WTC11 (cell line): ENCODE measurements at regions not wholly inside any gene's neighbourhood (a gene's known extent, or its start where the extent isn't known, plus 50 kb on each side); places are given as distances from the start of the nearest gene placed in this dataset.

Source experiments
- ATAC-seq: fragments of 200-7000 bp; cut with Tn5 transposase; 2 replicates; pipeline ENCODE4 v1.10.0; 2021; ENCODE audit warnings: mild to moderate bottlenecking, moderate library complexity
- CTCF ChIA-PET: fragments of 300-600 bp; sonication (Branson Sonifier 250); formaldehyde crosslinking; loops from one replicate; lab custom pipeline; 2021; ENCODE audit warnings: antibody characterized with exemption; lab: Charles Lee
- POLR2A ChIA-PET: fragments of 350-600 bp; sonication (Branson Sonifier 250); formaldehyde crosslinking; loops from one replicate; lab custom pipeline; 2021; ENCODE audit warnings: antibody characterized with exemption; lab: Charles Lee
- DNase-seq: peaks from one replicate; pipeline ENCODE4 v3.0.0; 2021; ENCODE audit warnings: low spot score
- H3K27ac Mint-ChIP-seq: 2 replicates; pipeline ENCODE4 v1.8.0; 2021; ENCODE audit warnings: mixed read lengths
- H3K27me3 Mint-ChIP-seq: 2 replicates; pipeline ENCODE4 v1.8.0; 2021; ENCODE audit warnings: low read depth, mild to moderate bottlenecking, moderate library complexity, mixed read lengths
- H3K36me3 Mint-ChIP-seq: 2 replicates; pipeline ENCODE4 v1.8.0; 2021; ENCODE audit warnings: mixed read lengths
- H3K4me1 Mint-ChIP-seq: 2 replicates; pipeline ENCODE4 v1.8.0; 2022; ENCODE audit warnings: mixed read lengths
- H3K4me3 Mint-ChIP-seq: 2 replicates; pipeline ENCODE4 v1.8.0; 2021; ENCODE audit warnings: mild to moderate bottlenecking, moderate library complexity, mixed read lengths
- H3K9me3 Mint-ChIP-seq: 2 replicates; pipeline ENCODE4 v1.8.0; 2021; ENCODE audit warnings: mixed read lengths
- ATF1 ChIP-seq: sonication (generic); formaldehyde crosslinking; IDR thresholded peaks from 2 replicates; pipeline ENCODE4 v1.8.1; 2023; ENCODE audit warnings: mild to moderate bottlenecking, moderate library complexity, missing genetic modification reagents
- EMX1 ChIP-seq: fragments of 250-450 bp; sonication (Bioruptor Pico); IDR thresholded peaks from 2 replicates; pipeline ENCODE4 v1.8.0; 2021; ENCODE audit warnings: mild to moderate bottlenecking
- FOXP1 ChIP-seq: sonication (generic); formaldehyde crosslinking; IDR thresholded peaks from 2 replicates; pipeline ENCODE4 v1.8.0; 2022; ENCODE audit warnings: missing genetic modification reagents, mild to moderate bottlenecking, moderate library complexity, borderline replicate concordance
- FOXP4 ChIP-seq: sonication (generic); formaldehyde crosslinking; IDR thresholded peaks from 2 replicates; pipeline ENCODE4 v1.8.0; 2022; ENCODE audit warnings: mild to moderate bottlenecking, missing genetic modification reagents
- JUN ChIP-seq: sonication (generic); formaldehyde crosslinking; IDR thresholded peaks from 2 replicates; pipeline ENCODE4 v1.8.0; 2023; ENCODE audit warnings: mild to moderate bottlenecking, missing genetic modification reagents
- NR3C1 ChIP-seq: sonication (generic); formaldehyde crosslinking; conservative IDR thresholded peaks from 2 replicates; pipeline ENCODE4 v1.8.1; 2023; ENCODE audit warnings: low read depth, mild to moderate bottlenecking, missing genetic modification reagents
- PRRX2 ChIP-seq: fragments of 250-450 bp; sonication (Bioruptor Pico); IDR thresholded peaks from 2 replicates; pipeline ENCODE4 v1.8.0; 2021; ENCODE audit warnings: mild to moderate bottlenecking
- STAT6 ChIP-seq: sonication (generic); formaldehyde crosslinking; conservative IDR thresholded peaks from 2 replicates; pipeline ENCODE4 v1.8.1; 2023; ENCODE audit warnings: mild to moderate bottlenecking, low read depth, missing genetic modification reagents, moderate library complexity
- TEAD4 ChIP-seq: sonication (generic); formaldehyde crosslinking; IDR thresholded peaks from 2 replicates; pipeline ENCODE4 v1.8.0; 2022; ENCODE audit warnings: mild to moderate bottlenecking, missing genetic modification reagents
- ZNF219 ChIP-seq: sonication (generic); formaldehyde crosslinking; IDR thresholded peaks from 2 replicates; pipeline ENCODE4 v1.8.0; 2023; ENCODE audit warnings: missing genetic modification reagents, mild to moderate bottlenecking, borderline replicate concordance
- ZNF232 ChIP-seq: sonication (generic); formaldehyde crosslinking; IDR thresholded peaks from 2 replicates; pipeline ENCODE4 v1.8.0; 2022; ENCODE audit warnings: mild to moderate bottlenecking, missing genetic modification reagents
- ZNF396 ChIP-seq: fragments of 250-450 bp; sonication (Bioruptor Pico); IDR thresholded peaks from 2 replicates; pipeline ENCODE4 v1.8.0; 2021; ENCODE audit warnings: mild to moderate bottlenecking, moderate library complexity, borderline replicate concordance
- ZNF423 ChIP-seq: fragments of 250-450 bp; sonication (Bioruptor Pico); IDR thresholded peaks from 2 replicates; pipeline ENCODE4 v2.1.2; 2022; ENCODE audit warnings: mild to moderate bottlenecking, moderate library complexity
- ZNF512 ChIP-seq: sonication (generic); formaldehyde crosslinking; IDR thresholded peaks from 2 replicates; pipeline ENCODE4 v1.8.1; 2022; ENCODE audit warnings: missing genetic modification reagents, borderline replicate concordance
- ZNF671 ChIP-seq: fragments of 250-450 bp; sonication (Bioruptor Pico); IDR thresholded peaks from 2 replicates; pipeline ENCODE4 v1.8.0; 2021; ENCODE audit warnings: mild to moderate bottlenecking
- TF ChIP-seq, protein P1 (sequence below): sonication (generic); formaldehyde crosslinking; IDR thresholded peaks from 2 replicates; pipeline ENCODE4 v1.8.1; 2022; ENCODE audit warnings: mild to moderate bottlenecking, moderate library complexity, missing genetic modification reagents
- TF ChIP-seq, protein P2 (sequence below): sonication (generic); formaldehyde crosslinking; IDR thresholded peaks from 2 replicates; pipeline ENCODE4 v1.8.1; 2023; ENCODE audit warnings: mild to moderate bottlenecking, missing genetic modification reagents, moderate library complexity
- TF ChIP-seq, protein P3 (sequence below): sonication (generic); formaldehyde crosslinking; IDR thresholded peaks from 2 replicates; pipeline ENCODE4 v1.8.1; 2023; ENCODE audit warnings: mild to moderate bottlenecking, missing genetic modification reagents
- TF ChIP-seq, protein P4 (sequence below): fragments of 250-450 bp; sonication (Bioruptor Pico); IDR thresholded peaks from 2 replicates; pipeline ENCODE4 v1.9.0; 2021; ENCODE audit warnings: mild to moderate bottlenecking

DNA sequence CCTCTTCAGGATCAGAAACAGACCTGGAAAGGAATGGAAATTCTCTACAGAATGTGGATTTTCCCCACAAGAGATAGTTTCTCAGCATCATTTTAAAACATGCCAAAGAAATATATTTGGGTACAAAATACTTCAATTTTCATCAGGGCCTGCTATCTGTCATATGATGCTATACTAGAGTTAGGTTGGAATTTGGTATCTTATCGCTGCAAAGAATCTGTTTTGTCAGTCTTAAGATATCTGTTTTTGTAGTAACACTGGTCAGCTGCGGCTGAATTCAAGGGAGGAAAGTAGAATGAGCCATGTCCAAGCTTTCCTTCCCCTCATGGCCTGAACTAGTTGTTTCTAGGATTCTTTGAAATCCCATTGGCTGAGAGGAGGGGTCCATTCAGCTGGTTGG is 806.4 kb downstream of the KCNA4 start:
- H3K36me3 Mint-ChIP-seq: no peaks in the 10 kb centered on the region
- POLR2A ChIA-PET: no interaction called here

DNA sequence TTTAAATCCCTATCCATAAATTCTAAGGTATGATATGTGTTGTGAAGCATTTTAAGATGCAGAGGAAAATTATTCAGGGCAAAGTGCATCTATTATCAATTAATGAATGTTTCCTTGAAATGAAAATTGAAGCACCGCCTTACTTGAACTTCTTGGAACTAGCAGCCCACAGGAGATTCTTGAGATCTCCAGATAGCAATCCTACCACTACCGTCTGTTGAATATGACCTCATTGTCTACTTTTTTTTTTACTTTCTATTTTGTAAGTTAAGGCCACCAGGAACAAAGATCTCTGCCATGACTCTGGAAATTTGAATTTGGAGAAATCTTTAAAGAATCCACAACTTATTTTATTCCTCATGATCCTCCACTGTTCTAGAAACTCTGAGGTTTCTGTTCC is 808.7 kb downstream of the KCNA4 start:
- Mint-ChIP-seq H3K36me3 (no peaks in the 10 kb centered on the region), H3K4me1 (no peaks in the 10 kb centered on the region), H3K27ac (no peak overlapping the region), H3K27me3 (peaks cover 6% of the 10 kb centered on the region), H3K9me3 (no peaks in the 10 kb centered on the region), H3K4me3 (no peak overlapping the region)
- ChIA-PET POLR2A (no interaction called here), CTCF (interaction anchor here (1.6 kb wide), 1 partner anchor 49 kb away, joined by 6 read pairs; no protein-coding TSS in a partner anchor)
- no peak for ATAC-seq
- DNase-seq: no peak
- TF ChIP-seq, protein P1, sequence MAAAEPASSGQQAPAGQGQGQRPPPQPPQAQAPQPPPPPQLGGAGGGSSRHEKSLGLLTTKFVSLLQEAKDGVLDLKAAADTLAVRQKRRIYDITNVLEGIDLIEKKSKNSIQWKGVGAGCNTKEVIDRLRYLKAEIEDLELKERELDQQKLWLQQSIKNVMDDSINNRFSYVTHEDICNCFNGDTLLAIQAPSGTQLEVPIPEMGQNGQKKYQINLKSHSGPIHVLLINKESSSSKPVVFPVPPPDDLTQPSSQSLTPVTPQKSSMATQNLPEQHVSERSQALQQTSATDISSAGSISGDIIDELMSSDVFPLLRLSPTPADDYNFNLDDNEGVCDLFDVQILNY (CRISPR knock-in tag): no peak
- no peak for TF ChIP-seq STAT6 (CRISPR knock-in tag)
- no peak for TF ChIP-seq NR3C1 (CRISPR knock-in tag)
- no peak for TF ChIP-seq TEAD4 (CRISPR knock-in tag)
- no peak for TF ChIP-seq EMX1 (CRISPR knock-in tag)
- TF ChIP-seq ZNF232 (CRISPR knock-in tag): no peak
- no peak for TF ChIP-seq ZNF396 (CRISPR knock-in tag)
- no peak for TF ChIP-seq ZNF671 (CRISPR knock-in tag)
- no peak for TF ChIP-seq JUN (CRISPR knock-in tag)
- no peak for TF ChIP-seq ZNF423 (CRISPR knock-in tag)
- TF ChIP-seq ZNF512 (CRISPR knock-in tag): no peak
- no peak for TF ChIP-seq ZNF219 (CRISPR knock-in tag)
- TF ChIP-seq FOXP1 (CRISPR knock-in tag): no peak
- TF ChIP-seq FOXP4 (CRISPR knock-in tag): no peak
- TF ChIP-seq, protein P2, sequence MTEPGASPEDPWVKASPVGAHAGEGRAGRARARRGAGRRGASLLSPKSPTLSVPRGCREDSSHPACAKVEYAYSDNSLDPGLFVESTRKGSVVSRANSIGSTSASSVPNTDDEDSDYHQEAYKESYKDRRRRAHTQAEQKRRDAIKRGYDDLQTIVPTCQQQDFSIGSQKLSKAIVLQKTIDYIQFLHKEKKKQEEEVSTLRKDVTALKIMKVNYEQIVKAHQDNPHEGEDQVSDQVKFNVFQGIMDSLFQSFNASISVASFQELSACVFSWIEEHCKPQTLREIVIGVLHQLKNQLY (CRISPR knock-in tag): no peak
- no peak for TF ChIP-seq ATF1
- TF ChIP-seq, protein P3, sequence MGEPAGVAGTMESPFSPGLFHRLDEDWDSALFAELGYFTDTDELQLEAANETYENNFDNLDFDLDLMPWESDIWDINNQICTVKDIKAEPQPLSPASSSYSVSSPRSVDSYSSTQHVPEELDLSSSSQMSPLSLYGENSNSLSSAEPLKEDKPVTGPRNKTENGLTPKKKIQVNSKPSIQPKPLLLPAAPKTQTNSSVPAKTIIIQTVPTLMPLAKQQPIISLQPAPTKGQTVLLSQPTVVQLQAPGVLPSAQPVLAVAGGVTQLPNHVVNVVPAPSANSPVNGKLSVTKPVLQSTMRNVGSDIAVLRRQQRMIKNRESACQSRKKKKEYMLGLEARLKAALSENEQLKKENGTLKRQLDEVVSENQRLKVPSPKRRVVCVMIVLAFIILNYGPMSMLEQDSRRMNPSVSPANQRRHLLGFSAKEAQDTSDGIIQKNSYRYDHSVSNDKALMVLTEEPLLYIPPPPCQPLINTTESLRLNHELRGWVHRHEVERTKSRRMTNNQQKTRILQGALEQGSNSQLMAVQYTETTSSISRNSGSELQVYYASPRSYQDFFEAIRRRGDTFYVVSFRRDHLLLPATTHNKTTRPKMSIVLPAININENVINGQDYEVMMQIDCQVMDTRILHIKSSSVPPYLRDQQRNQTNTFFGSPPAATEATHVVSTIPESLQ: no peak
- TF ChIP-seq, protein P4, sequence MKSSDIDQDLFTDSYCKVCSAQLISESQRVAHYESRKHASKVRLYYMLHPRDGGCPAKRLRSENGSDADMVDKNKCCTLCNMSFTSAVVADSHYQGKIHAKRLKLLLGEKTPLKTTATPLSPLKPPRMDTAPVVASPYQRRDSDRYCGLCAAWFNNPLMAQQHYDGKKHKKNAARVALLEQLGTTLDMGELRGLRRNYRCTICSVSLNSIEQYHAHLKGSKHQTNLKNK (CRISPR knock-in tag): no peak

More for the DNA sequence above, 806.4 kb downstream of the KCNA4 start:
- ATAC-seq: no peak
- Mint-ChIP-seq H3K27ac (no peak overlapping the region), H3K4me1 (no peaks in the 10 kb centered on the region), H3K27me3 (peaks cover 13% of the 10 kb centered on the region), H3K4me3 (no peak overlapping the region), H3K9me3 (no peaks in the 10 kb centered on the region)
- TF ChIP-seq PRRX2: no peak
- no peak for DNase-seq
- CTCF ChIA-PET: no interaction called here
